AG08395 (cell line): ENCODE measurements at regions not wholly inside any gene's neighbourhood (a gene's known extent, or its start where the extent isn't known, plus 50 kb on each side); places are given as distances from the start of the nearest gene placed in this dataset.
A peak's percentile ranks its signal among the peaks of the same experiment; 100 is the strongest.
"Not testable (repeated sequence)": the region's sequence is repeated elsewhere in the genome, so short reads cannot be mapped to it uniquely, and the experiment has no call there.

ENCODE experiments used
- DNase-seq: peaks from one replicate; pipeline ENCODE4 v3.0.0; 2012; ENCODE audit warnings: mixed read lengths, low spot score

DNA sequence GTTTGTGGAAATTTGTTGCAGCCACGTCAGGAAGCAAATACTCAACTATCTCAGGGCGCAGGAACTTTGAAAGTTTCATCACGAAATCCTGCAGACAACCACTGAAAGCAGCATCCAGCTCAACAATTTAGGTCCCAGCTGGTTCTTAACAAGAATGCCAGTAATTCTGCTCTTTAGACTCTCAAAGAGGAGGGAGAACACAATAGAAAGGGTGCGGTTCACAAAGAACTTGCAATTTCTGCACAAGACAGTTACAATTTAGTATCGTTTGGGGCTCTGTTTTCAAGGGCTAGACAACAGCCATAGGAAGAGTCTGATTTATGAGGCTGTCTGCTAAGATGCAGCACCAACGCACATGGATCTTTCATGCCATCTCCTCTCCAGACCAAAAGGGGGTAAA, 223.1 kb downstream of the FGFR2 start:
- DNase-seq = peak; percentile 5

DNA sequence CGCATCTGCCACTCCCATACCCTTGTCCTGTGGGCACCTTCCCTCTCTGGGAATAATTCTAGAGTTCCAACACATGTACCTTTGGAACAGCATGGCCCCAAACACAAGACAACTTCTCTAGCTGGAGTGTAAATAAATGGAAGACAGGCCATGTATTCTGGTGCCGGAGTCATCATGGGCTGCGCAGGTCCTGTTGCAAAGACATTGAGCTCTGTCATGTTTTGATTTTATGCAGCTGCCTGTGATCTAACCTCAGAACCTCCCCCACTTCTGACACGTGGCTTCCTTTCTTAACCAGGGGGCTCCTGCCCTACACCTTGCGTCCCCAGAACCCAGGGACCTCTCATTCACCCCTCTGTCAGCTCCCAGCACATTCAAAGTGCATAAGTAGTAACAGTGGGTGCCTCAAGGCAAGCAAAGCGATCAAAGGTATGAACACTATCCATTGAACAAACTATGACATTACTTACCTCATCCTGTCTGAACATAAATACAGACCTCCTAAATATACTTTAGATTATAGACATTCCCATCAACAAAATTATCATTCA, 219.9 kb downstream of the FGFR2 start:
- DNase-seq = no peak

- no peak for DNase-seq
Observed at GRCh38 chr10:121379013-121379412, 219.2 kb downstream of the FGFR2 start.

DNA sequence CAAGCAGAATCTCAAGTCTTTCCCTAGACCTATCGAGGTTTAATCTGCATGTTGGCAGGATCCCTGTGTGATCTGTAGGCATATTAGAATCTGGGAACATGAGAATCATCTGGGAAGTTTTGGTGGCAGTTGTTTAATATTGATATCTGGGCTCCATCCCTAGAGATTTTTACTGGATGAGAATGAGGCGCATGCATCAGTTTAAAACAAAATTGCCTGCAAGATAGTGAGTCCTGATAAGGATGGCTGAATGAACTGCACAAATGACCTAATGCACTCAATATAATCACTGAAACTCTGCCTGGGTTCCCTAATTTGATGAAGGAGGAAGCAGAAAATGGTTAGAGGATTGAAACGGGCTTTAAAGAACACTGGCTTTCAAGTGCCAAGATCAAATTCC, 218.0 kb downstream of the FGFR2 start:
- no peak for DNase-seq

DNA sequence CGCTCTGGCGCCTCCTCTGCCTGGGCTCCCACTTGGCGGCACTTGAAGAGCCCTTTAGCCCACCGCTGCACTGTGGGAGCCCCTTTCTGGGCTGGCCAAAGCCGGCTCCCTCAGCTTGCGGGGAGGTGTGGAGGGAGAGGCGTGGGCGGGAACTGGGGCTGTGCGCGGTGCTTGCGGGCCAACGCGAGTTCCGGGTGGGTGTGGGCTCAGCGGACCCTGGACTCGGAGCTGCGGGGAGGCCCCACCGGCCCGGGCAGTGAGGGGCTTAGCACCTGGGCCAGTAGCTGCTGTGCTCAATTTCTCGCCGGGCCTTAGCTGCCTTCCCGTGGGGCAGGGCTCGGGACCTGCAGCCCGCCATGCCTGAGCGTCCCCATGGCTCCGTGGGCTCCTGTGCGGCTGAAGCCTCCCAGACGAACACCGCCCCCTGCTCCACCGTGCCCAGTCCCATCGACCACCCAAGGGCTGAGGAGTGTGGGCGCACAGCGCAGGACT, 216.2 kb downstream of the FGFR2 start:
- DNase-seq = not testable (repeated sequence)

GRCh38 chr10:121385136-121385535, 213.1 kb downstream of the FGFR2 start:
- no peak for DNase-seq

DNA sequence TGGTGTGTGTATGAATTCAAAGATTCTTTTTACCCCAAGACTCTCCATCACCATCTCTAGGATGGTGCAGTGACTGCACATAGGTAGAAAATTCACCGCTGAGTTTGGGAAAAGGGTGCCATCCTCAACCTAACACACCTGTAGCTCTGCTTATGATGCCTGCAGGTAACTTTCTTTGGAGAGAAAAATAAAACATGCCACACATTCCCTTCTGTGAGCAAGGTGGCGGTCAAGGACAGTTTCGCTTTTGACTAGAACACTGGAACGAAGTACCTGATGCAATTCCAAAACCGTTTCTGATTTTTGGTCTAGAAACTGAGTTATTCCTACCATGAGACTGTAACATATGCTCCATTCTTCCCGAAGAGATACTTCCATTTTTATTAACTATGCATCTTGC, 205.6 kb downstream of the FGFR2 start:
- no peak for DNase-seq

GRCh38 chr10:121393522-121393921, 204.7 kb downstream of the FGFR2 start:
- DNase-seq = no peak

GRCh38 chr10:121400507-121400906, 197.7 kb downstream of the FGFR2 start:
- not testable (repeated sequence) for DNase-seq

- no peak for DNase-seq
Observed at GRCh38 chr10:121403527-121403926, 194.7 kb downstream of the FGFR2 start.

- DNase-seq = no peak
Observed at GRCh38 chr10:121404611-121405010, 193.6 kb downstream of the FGFR2 start.

DNA sequence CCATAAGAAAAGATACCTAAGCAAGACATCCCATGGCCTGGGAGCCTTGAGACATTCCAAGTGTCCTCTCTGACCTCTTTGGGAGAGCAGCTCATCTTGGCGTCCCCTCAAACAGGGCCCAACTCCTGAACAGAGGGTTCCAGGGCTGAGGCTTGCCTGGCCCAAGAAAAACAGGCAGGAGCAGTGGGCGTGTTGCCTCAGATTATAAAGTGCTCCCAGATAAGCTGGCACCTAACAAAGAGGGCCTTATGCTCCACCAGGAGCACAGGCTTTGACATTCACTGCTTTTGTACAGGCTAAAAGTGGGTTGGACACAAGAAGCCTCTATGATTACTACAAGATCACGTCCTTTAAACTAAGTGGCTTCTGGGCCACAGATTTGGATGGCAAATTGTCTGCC, 193.1 kb downstream of the FGFR2 start:
- no peak for DNase-seq

- DNase-seq = no peak
Observed at GRCh38 chr10:121405549-121405948, 192.7 kb downstream of the FGFR2 start.

- DNase-seq = no peak
Observed at GRCh38 chr10:121405953-121406352, 192.3 kb downstream of the FGFR2 start.

- no peak for DNase-seq
Observed at GRCh38 chr10:121406823-121407545, 191.3 kb downstream of the FGFR2 start.

DNA sequence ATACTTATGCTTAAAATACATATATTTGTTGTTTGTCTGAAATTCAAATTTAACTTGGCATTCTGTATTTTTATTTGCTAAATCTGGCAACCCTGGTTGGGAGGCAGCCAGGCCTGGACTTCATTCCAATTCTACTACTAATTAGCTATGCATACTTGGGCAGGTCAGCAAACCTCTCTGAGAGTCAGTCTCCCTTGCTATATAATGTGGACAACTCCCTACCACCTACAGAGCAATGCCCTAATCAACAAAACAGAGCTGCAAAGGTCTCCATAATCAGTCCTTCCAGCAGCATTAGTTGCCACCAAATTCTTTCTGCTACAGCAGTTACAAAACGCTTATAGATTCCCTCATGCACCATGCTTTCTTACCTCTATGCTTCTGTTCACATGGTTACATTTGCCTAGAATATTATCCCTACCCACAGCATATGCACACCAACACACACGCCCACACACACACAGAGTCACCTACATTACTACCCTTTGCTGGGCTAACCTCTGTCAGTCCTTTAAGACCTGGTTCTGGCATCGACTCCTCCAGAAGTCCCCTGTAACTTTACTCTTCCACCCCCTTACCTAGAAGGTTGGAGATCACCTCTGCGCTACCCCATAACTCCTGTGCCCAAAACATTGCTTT, 188.7 kb downstream of the FGFR2 start:
- no peak for DNase-seq

DNA sequence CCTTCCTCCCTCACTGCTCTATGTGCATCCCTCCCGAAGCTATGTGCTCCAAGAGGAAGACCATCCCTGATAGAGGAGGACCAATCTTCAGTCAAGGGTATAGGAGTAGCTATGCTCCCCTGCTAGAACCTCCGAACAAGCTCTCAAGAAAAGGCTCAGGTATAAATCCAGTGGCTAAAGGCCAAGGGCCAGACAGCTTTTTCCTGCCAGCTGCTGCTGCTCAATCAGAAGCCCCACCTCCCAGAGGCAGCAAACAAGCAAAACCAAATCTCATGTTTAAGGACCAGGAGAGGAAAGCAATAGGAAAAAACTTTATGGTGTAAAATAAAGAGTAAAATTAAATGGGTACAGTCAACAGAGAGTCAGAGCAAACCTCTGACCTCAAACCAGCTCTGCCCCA, 187.2 kb downstream of the FGFR2 start:
- no peak for DNase-seq

DNA sequence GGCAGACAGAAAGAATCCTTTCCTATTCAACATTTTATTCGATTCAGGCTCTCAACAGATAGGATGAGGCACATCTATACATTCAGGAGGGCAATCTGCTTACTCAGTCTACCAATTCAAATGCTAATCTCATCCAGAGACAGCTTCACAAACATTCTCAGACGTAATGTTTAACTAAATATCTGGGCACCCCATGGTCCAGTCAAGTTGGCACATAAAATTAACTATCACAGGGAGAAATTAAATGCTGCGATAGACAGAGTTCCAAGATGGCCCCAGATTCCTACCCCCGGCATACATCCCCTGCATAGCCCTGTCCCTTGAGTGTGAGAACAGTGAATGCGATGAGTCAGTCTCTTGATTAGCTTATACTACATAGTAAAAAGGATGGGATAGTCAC, 184.3 kb downstream of the FGFR2 start:
- no peak for DNase-seq

DNA sequence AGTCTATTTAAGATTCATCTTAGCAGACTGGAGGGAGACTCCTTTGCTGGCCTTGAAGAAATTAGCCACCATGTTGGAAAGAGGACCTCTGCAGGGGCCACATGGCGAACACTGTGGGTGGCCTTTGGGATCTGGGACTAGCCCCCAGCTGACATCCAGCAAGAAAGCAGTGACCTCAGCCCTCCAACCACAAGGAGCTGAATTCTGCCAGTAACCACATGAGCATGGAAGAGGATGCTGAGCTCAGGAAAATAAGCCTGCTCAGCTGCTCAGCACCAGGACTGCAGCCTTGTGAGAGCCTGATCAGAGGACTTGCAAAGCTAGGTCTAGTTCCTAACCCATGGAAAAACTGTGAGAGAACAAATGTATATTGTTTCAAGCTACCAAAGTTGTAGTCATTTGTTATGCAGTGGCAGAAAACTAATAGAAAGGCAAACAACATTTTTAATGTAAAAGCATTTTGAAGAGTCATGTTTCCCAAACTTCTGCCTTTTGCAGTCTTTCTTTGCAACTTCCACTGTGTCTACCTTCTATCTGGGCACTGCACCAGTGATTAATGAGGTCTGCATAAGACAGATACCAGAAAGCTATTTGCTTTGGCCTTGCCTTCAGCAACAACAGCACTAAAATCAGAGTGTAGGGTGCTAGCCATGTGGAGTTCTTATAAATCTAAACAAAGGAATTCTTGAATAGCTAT, 183.7 kb downstream of the FGFR2 start:
- no peak for DNase-seq

GRCh38 chr10:121415063-121415399, 183.2 kb downstream of the FGFR2 start:
- DNase-seq = no peak

- DNase-seq = no peak
Observed at GRCh38 chr10:121416071-121416470, 182.2 kb downstream of the FGFR2 start.

- DNase-seq = no peak
Observed at GRCh38 chr10:121417298-121417697, 180.9 kb downstream of the FGFR2 start.
